AG08396 (cell line): ENCODE measurements at regions not wholly inside any gene's neighbourhood (a gene's known extent, or its start where the extent isn't known, plus 50 kb on each side); places are given as distances from the start of the nearest gene placed in this dataset.

Source experiments
- DNase-seq: peaks from one replicate; pipeline ENCODE4 v3.0.0; 2012; ENCODE audit warnings: low spot score, mixed read lengths

GRCh38 chr18:40055262-40055661, 1899.8 kb upstream of the PIK3C3 start:
- DNase-seq, result no peak

GRCh38 chr18:40049716-40050115, 1905.3 kb upstream of the PIK3C3 start:
- no peak for DNase-seq

- no peak for DNase-seq
Measured at GRCh38 chr18:40048886-40049650, 1906.0 kb upstream of the PIK3C3 start.

DNA sequence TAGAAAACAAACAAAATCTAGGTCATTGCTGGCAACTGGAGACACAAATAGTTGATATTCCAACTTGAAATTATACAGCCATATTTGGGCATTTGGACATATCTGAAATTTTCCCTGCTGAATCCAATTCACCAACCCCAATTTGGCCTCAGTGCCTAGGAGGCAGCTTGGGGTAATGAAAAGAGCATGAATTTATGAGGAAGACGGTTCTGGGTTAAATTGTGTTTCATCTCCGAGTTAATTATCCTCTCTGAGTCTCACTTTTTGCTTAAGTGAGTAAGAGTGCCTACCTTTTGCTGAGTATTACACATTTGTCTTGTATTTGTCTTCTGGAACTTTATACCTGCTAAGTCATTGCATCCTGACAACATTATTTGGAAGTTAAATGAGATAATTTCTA, 1906.8 kb upstream of the PIK3C3 start:
- no peak for DNase-seq

- no peak for DNase-seq
Measured at GRCh38 chr18:40046596-40046995, 1908.4 kb upstream of the PIK3C3 start.

GRCh38 chr18:40041951-40042350, 1913.1 kb upstream of the PIK3C3 start:
- DNase-seq, result no peak

DNA sequence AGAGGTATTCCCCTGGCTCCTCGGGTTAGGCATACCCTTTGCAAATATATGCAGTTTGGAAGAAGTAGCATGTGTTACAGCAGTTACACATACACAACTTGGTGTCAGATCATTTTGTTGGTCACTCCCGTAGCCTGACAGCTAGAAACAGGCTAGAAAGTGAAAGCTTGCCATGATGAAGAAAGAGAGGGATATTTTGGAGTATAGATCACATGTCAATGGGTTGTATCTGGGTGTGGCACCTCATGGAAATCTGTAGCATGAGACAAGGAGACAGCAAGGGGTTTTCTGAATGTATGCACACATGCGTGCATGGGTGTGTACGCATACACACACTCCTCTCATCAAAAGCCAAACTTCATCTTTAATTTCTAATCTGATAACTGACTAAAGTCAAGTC, 1914.5 kb upstream of the PIK3C3 start:
- no peak for DNase-seq

DNA sequence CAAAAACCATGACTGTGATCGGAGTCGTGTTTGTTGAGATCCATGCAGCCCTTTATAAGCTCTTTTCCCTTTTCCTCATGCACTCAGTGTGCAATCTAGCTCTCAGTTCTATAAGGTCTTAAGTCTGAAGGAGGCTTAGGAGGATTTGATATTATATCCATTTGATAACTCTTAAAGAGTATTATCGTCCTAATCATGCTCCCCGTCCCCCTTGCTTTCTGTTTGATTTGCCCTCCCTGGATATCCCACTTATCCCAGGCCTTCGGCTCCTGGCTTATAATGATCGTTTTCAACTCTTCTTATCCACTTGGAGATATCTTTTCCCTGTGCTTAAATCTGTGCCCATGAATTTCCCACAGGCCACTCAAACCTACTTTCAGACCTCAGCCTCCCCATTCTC, 1917.7 kb upstream of the PIK3C3 start:
- no peak for DNase-seq

DNA sequence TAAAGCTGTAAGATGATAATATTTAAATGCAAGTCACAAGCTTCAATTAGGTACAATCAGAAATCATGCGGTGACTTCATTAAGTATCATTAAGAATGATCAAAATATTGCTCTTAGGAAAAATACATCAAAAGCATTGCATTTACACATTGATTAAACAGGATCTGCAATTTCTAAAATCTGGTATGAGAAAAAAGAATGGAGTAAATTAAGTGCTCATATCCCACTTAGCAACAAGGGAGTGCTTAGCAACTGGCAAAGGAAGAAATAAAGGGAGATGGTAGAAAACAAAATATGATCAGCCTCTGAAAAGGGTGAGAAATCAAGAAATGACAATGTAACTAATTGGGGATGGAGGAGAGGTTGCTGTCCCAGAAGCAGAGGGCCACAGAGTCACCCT, 1918.2 kb upstream of the PIK3C3 start:
- no peak for DNase-seq

DNA sequence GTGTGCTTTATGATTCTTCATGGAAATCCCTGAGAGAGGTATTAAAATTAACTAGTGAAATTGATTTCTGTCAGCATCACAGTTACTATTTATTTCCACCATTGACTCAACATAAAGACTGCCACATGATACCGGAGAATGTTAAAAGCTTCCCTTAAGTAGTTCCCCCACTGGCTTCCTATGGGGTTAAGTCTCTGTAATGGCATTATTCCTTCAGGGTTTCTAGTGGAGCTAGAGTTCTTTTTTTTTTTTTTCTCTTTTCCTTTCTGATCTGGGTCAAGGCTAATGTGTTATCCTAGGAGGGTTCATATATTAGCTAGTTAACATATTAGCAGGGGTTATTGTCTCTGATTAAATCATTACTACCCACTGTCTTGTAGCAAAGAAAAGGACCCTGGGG, 1919.1 kb upstream of the PIK3C3 start:
- DNase-seq, result no peak

GRCh38 chr18:40032076-40032475, 1923.0 kb upstream of the PIK3C3 start:
- DNase-seq, result no peak

GRCh38 chr18:40031435-40031834, 1923.6 kb upstream of the PIK3C3 start:
- no peak for DNase-seq

GRCh38 chr18:40019797-40020392, 1935.1 kb upstream of the PIK3C3 start:
- DNase-seq, result no peak

GRCh38 chr18:40018266-40018665, 1936.8 kb upstream of the PIK3C3 start:
- DNase-seq, result no peak

- DNase-seq, result no peak
Measured at GRCh38 chr18:40017021-40017420, 1938.0 kb upstream of the PIK3C3 start.

- DNase-seq, result no peak
Measured at GRCh38 chr18:40016405-40016804, 1938.6 kb upstream of the PIK3C3 start.

GRCh38 chr18:40013001-40013609, 1941.9 kb upstream of the PIK3C3 start:
- no peak for DNase-seq

DNA sequence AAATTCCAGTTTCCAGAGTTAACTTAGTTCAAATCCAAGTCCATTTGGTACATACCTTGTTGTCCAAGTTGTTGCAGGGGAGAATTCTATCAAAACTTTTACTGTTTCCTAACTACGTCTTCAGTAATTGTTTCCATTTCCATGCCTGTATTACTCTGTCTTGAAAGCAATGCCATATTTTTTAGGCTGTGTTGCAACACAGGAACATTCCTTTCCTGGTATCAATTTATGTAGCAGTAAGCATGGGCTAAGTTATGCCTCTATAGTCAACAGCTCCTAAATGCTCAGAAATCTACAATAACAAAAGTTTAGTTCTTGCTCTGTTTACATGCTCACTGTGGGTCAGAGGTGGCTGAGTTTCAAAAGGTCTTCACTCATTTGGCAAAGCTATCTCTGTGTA, 1943.8 kb upstream of the PIK3C3 start:
- DNase-seq, result no peak

GRCh38 chr18:40006634-40007033, 1948.4 kb upstream of the PIK3C3 start:
- no peak for DNase-seq

DNA sequence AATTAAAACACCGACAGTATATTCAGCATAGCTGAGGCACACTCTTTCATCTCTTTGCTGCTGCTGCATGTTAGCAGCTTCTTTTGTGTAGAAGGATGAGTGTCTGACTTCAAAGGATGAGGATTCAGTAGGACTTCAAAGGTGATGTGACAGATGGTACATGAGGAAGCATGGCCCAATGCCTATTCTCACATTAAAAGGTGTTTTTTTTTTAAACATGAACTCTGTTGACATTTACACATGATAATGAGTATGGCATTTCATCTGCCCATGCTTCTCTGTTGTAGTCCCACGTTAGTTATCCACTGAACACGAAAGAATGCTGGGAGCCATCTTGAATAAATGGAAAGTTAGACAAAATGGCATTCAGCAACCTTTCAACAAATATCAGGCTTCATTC, 1950.8 kb upstream of the PIK3C3 start:
- DNase-seq, result no peak

GRCh38 chr18:39998317-39998716, 1956.7 kb upstream of the PIK3C3 start:
- DNase-seq, result no peak

- no peak for DNase-seq
Measured at GRCh38 chr18:39994498-39994897, 1960.5 kb upstream of the PIK3C3 start.

GRCh38 chr18:39991696-39992265, 1963.3 kb upstream of the PIK3C3 start:
- no peak for DNase-seq
